Endothelial cell (in vitro differentiated cells): ENCODE measurements at regions not wholly inside any gene's neighbourhood (a gene's known extent, or its start where the extent isn't known, plus 50 kb on each side); places are given as distances from the start of the nearest gene placed in this dataset.

ENCODE experiments used
- DNase-seq: peaks from one replicate; pipeline ENCODE4 v3.0.0; 2021; ENCODE audit warnings: low spot score
- H3K27ac Mint-ChIP-seq: one replicate; pipeline ENCODE4 v1.8.0; 2021; ENCODE audit warnings: mixed read lengths, inconsistent platforms; ENCODE audit not compliant: unreplicated experiment
- H3K27me3 Mint-ChIP-seq: one replicate; pipeline ENCODE4 v1.8.0; 2021; ENCODE audit warnings: mild to moderate bottlenecking, moderate library complexity, mixed read lengths, inconsistent platforms; ENCODE audit not compliant: unreplicated experiment
- H3K36me3 Mint-ChIP-seq: one replicate; pipeline ENCODE4 v1.8.0; 2021; ENCODE audit warnings: mild to moderate bottlenecking, low read depth, mixed read lengths, inconsistent platforms; ENCODE audit not compliant: unreplicated experiment
- H3K4me1 Mint-ChIP-seq: one replicate; pipeline ENCODE4 v1.8.0; 2021; ENCODE audit warnings: mild to moderate bottlenecking, mixed read lengths, inconsistent platforms; ENCODE audit not compliant: unreplicated experiment
- H3K4me3 Mint-ChIP-seq: one replicate; pipeline ENCODE4 v1.8.0; 2021; ENCODE audit warnings: mild to moderate bottlenecking, mixed read lengths, inconsistent platforms; ENCODE audit not compliant: unreplicated experiment
- H3K9me3 Mint-ChIP-seq: one replicate; pipeline ENCODE4 v1.8.0; 2021; ENCODE audit warnings: mixed read lengths, inconsistent platforms; ENCODE audit not compliant: unreplicated experiment
- CTCF ChIP-seq: fragments of 200-600 bp; sonication (generic); IDR thresholded peaks from one replicate; pipeline ENCODE4 v1.5.0; 2021; ENCODE audit warnings: antibody characterized with exemption; ENCODE audit not compliant: unreplicated experiment

DNA sequence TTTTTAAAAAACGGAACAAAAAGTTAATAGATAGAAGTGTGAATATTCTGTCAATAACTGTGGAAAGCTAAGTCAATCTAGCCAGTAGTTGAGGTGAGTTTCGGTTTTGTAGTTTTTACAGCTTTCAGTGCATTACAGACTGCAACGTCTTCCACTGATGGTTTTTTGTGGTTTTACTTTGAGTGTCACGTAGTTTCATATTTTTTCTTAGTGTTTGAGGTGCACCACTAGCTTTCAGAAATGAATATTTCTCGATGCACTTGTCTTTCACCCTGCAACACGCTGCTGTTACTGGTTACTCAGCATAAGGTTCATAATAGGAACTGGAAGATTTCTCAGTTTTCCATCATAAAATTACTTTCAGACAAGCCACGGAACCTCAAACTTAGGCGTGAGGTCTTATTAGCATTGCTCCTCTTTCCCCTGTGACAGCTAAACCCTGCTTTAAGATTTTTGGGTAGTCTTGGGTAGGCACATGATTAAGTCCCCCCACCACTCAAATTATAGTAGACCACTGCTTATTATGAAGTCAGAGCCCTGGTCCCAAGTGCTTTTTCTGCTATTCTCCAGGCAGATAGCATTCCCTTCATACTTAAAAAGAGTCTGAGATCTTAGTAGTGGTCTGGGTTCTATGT, 1412.7 kb downstream of the KCNT2 start:
- no peak for TF ChIP-seq CTCF
- no peaks in the 10 kb centered on the region for H3K27me3 Mint-ChIP-seq
- H3K27ac Mint-ChIP-seq: no peak overlapping the region
- no peak overlapping the region for H3K4me3 Mint-ChIP-seq
- H3K36me3 Mint-ChIP-seq: no peaks in the 10 kb centered on the region
- no peaks in the 10 kb centered on the region for H3K4me1 Mint-ChIP-seq
- DNase-seq: no peak
- no peaks in the 10 kb centered on the region for H3K9me3 Mint-ChIP-seq

DNA sequence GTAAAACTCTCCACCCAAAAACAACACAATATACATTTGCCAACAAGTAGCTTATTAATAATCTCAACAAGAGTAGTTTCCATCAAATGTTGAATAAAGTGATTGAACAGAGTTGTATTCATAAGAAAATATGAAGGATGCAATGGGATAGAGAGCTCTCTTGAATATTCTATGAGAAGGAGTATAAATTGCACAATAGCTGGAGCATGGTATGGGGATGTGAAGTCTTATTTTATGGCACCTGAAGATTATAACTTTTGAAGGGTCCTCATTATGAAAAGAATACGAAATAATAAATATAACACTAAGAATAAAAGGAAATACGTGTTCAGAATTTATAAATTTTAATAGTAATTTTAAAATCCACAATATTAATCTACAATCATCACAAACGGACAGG, 1415.1 kb downstream of the KCNT2 start:
- no peaks in the 10 kb centered on the region for H3K36me3 Mint-ChIP-seq
- H3K4me3 Mint-ChIP-seq: no peak overlapping the region
- no peak for DNase-seq
- H3K9me3 Mint-ChIP-seq: no peaks in the 10 kb centered on the region
- TF ChIP-seq CTCF: no peak
- H3K27ac Mint-ChIP-seq: no peak overlapping the region
- H3K27me3 Mint-ChIP-seq: no peaks in the 10 kb centered on the region
- no peaks in the 10 kb centered on the region for H3K4me1 Mint-ChIP-seq

- no peak for TF ChIP-seq CTCF
- no peak overlapping the region for H3K27ac Mint-ChIP-seq
- no peak for DNase-seq
- no peaks in the 10 kb centered on the region for H3K27me3 Mint-ChIP-seq
- H3K4me1 Mint-ChIP-seq: no peaks in the 10 kb centered on the region
- H3K4me3 Mint-ChIP-seq: no peak overlapping the region
- no peaks in the 10 kb centered on the region for H3K36me3 Mint-ChIP-seq
- H3K9me3 Mint-ChIP-seq: no peaks in the 10 kb centered on the region
Observed at GRCh38 chr1:195188821-195189220, 1419.4 kb downstream of the KCNT2 start.

- Mint-ChIP-seq H3K9me3 (no peaks in the 10 kb centered on the region), H3K27ac (no peak overlapping the region), H3K36me3 (no peaks in the 10 kb centered on the region), H3K4me1 (no peaks in the 10 kb centered on the region), H3K4me3 (no peak overlapping the region), H3K27me3 (peaks cover 2% of the 10 kb centered on the region)
- no peak for TF ChIP-seq CTCF
- no peak for DNase-seq
Observed at GRCh38 chr1:195186544-195186943, 1421.7 kb downstream of the KCNT2 start.

- no peak for DNase-seq
- no peaks in the 10 kb centered on the region for H3K9me3 Mint-ChIP-seq
- no peaks in the 10 kb centered on the region for H3K4me1 Mint-ChIP-seq
- no peaks in the 10 kb centered on the region for H3K36me3 Mint-ChIP-seq
- no peak overlapping the region for H3K27ac Mint-ChIP-seq
- TF ChIP-seq CTCF: no peak
- no peak overlapping the region for H3K4me3 Mint-ChIP-seq
- peaks cover 2% of the 10 kb centered on the region for H3K27me3 Mint-ChIP-seq
Observed at GRCh38 chr1:195185736-195186135, 1422.5 kb downstream of the KCNT2 start.
